Glutamatergic neuron (in vitro differentiated cells): ENCODE measurements at regions not wholly inside any gene's neighbourhood (a gene's known extent, or its start where the extent isn't known, plus 50 kb on each side); places are given as distances from the start of the nearest gene placed in this dataset.

ENCODE experiments used
- DNase-seq: peaks from one replicate; pipeline ENCODE4 v3.0.0; 2022
- H3K27ac Mint-ChIP-seq: one replicate; pipeline ENCODE4 v1.8.0; 2020; ENCODE audit warnings: mild to moderate bottlenecking, mixed read lengths, inconsistent platforms; ENCODE audit not compliant: unreplicated experiment
- H3K27me3 Mint-ChIP-seq: one replicate; pipeline ENCODE4 v1.8.0; 2020; ENCODE audit warnings: mild to moderate bottlenecking, moderate library complexity, mixed read lengths, inconsistent platforms; ENCODE audit not compliant: unreplicated experiment
- H3K36me3 Mint-ChIP-seq: one replicate; pipeline ENCODE4 v1.8.0; 2020; ENCODE audit warnings: mild to moderate bottlenecking, mixed read lengths, inconsistent platforms; ENCODE audit not compliant: unreplicated experiment
- H3K4me1 Mint-ChIP-seq: one replicate; pipeline ENCODE4 v1.8.0; 2020; ENCODE audit warnings: mild to moderate bottlenecking, low read depth, mixed read lengths, inconsistent platforms; ENCODE audit not compliant: unreplicated experiment
- H3K4me3 Mint-ChIP-seq: one replicate; pipeline ENCODE4 v1.8.0; 2020; ENCODE audit warnings: mild to moderate bottlenecking, mixed read lengths, inconsistent platforms; ENCODE audit not compliant: unreplicated experiment
- H3K9me3 Mint-ChIP-seq: one replicate; pipeline ENCODE4 v1.8.0; 2020; ENCODE audit warnings: mild to moderate bottlenecking, moderate library complexity, mixed read lengths, inconsistent platforms; ENCODE audit not compliant: unreplicated experiment
- TF ChIP-seq, protein P1 (sequence below): fragments of 200-600 bp; sonication (generic); IDR thresholded peaks from one replicate; pipeline ENCODE4 v1.5.0; 2021; ENCODE audit not compliant: partially characterized antibody, unreplicated experiment

DNA sequence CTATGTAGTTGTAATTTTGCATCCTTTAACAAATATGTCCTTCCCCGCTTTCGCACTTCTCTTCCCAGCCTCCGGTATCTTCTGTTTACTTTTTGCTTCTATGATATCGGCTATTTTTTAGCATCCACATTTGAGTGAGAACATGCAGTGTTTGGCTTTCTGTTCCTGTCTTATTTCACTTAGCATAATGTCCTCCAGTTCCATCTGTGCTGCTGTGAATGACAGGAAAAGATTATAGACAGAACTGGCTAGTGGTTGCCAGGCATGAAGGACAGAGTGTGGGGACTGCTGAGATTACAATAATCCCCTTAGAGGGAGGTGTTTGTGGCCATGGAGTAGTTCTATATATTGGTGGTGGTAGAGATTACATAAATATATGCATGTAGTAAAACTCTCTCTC is 588.6 kb downstream of the NLGN4X start:
- DNase-seq, result no peak
- Mint-ChIP-seq H3K36me3 (no peaks in the 10 kb centered on the region), H3K4me3 (no peak overlapping the region), H3K27ac (no peak overlapping the region), H3K9me3 (no peaks in the 10 kb centered on the region), H3K27me3 (peaks cover 2% of the 10 kb centered on the region), H3K4me1 (no peaks in the 10 kb centered on the region)
- TF ChIP-seq, protein P1, sequence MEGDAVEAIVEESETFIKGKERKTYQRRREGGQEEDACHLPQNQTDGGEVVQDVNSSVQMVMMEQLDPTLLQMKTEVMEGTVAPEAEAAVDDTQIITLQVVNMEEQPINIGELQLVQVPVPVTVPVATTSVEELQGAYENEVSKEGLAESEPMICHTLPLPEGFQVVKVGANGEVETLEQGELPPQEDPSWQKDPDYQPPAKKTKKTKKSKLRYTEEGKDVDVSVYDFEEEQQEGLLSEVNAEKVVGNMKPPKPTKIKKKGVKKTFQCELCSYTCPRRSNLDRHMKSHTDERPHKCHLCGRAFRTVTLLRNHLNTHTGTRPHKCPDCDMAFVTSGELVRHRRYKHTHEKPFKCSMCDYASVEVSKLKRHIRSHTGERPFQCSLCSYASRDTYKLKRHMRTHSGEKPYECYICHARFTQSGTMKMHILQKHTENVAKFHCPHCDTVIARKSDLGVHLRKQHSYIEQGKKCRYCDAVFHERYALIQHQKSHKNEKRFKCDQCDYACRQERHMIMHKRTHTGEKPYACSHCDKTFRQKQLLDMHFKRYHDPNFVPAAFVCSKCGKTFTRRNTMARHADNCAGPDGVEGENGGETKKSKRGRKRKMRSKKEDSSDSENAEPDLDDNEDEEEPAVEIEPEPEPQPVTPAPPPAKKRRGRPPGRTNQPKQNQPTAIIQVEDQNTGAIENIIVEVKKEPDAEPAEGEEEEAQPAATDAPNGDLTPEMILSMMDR, result no peak

DNA sequence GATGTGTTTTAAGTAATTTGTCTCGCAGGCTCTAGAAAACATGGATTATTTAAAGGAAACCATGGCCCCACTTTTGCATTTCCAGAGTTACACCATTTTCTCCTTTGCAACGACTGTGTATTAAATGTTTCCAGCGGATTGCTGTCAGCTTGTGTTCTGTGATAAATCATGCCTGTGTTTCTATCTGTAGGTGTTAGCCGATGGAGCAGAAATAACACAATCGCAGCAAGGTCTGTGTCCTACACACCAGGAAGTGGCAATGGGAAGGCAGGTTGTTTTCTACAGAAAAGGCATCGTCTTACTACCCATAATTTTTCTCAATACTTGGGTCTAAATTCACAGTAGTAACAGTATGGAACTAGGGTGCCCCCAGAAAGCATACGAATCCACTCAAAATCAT is 590.1 kb downstream of the NLGN4X start:
- Mint-ChIP-seq H3K36me3 (no peaks in the 10 kb centered on the region), H3K9me3 (no peaks in the 10 kb centered on the region), H3K4me1 (no peaks in the 10 kb centered on the region), H3K27me3 (no peaks in the 10 kb centered on the region), H3K27ac (no peak overlapping the region), H3K4me3 (no peak overlapping the region)
- no peak for DNase-seq
- TF ChIP-seq, protein P1, result no peak

DNA sequence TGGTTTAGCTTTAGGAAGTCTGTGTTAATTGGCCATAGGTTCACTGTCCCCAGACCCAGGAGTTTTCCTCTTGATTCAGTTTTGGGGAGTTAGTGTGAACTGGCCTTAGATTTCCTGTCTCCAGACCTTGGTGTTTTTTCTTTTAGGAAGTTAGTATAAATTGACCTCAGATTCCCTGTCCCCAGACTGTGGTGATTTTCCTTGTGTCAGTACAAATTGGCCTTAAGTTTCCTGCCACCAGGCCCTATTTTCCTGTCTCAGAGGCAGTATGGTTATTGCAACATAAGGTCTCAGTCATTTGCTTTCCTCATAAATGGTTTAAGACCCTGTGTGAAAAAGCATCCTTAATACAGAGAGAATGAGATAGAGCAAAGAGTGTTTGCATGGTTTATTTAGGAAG is 595.8 kb downstream of the NLGN4X start:
- Mint-ChIP-seq H3K9me3 (no peaks in the 10 kb centered on the region), H3K27ac (no peak overlapping the region), H3K4me3 (no peak overlapping the region), H3K27me3 (no peaks in the 10 kb centered on the region), H3K4me1 (no peaks in the 10 kb centered on the region), H3K36me3 (no peaks in the 10 kb centered on the region)
- no peak for DNase-seq
- TF ChIP-seq, protein P1, result no peak

DNA sequence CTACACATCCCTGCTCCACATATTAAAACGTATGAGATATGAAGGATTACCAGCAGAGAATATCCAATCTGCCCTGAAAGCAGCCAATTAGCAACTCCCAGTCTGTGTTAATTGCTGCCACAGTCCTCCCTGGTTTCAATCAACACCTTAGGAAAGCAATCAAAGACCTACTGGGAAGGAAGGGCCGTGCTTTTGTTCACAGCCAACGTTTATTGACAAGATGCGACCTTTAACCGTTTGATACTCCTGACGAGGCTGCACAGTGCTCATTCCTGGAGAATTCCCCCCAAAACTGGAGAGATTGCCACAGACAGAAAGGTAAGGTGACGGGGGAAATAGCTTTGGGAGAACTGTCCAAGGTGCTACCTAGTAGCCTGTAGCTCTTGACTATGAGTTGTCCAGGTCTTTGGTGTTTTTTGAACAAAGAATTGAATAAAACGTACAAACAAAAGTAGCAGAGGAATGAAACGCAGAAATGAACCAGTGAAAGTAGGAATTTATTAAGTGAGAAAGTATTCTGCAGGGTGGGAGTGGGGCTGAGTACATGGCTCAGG is 596.5 kb downstream of the NLGN4X start:
- H3K27ac Mint-ChIP-seq, result no peak overlapping the region
- TF ChIP-seq, protein P1, result no peak
- H3K36me3 Mint-ChIP-seq, result no peaks in the 10 kb centered on the region
- H3K27me3 Mint-ChIP-seq, result no peaks in the 10 kb centered on the region
- H3K4me1 Mint-ChIP-seq, result no peaks in the 10 kb centered on the region
- no peak overlapping the region for H3K4me3 Mint-ChIP-seq
- DNase-seq, result no peak
- H3K9me3 Mint-ChIP-seq, result peaks cover 2% of the 10 kb centered on the region

DNA sequence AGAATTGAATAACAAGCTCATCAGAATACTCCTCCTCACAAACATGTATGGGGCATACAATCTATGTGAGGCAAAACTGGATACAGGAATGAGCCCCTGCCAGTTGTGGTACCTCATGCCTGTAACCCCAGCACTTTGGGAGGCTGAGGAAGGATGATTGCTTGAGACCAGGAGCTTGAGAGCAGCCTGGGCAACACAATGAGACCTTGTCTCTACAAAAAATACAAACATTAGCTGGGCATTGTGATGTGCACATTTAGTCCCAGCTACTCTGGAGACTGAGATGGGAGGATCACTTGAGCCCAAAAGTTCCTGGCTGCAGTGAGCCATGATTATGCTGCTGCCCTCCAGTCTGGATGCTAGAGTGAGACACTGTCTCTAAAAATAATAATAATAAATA is 611.0 kb downstream of the NLGN4X start:
- Mint-ChIP-seq H3K9me3 (no peaks in the 10 kb centered on the region), H3K4me1 (no peaks in the 10 kb centered on the region), H3K27ac (no peak overlapping the region), H3K27me3 (peaks cover 1% of the 10 kb centered on the region), H3K36me3 (no peaks in the 10 kb centered on the region), H3K4me3 (no peak overlapping the region)
- no peak for DNase-seq
- TF ChIP-seq, protein P1, result no peak
